Osteocyte (in vitro differentiated cells): ENCODE measurements at regions not wholly inside any gene's neighbourhood (a gene's known extent, or its start where the extent isn't known, plus 50 kb on each side); places are given as distances from the start of the nearest gene placed in this dataset.

Experiments
- DNase-seq: peaks from one replicate; pipeline ENCODE4 v3.0.0; 2021; ENCODE audit warnings: mixed read lengths; ENCODE audit not compliant: unreplicated experiment; ENCODE audit errors: extremely low spot score
- H3K27ac Mint-ChIP-seq: one replicate; pipeline ENCODE4 v1.8.0; 2021; ENCODE audit warnings: mild to moderate bottlenecking, mixed read lengths; ENCODE audit not compliant: unreplicated experiment
- H3K27me3 Mint-ChIP-seq: one replicate; pipeline ENCODE4 v1.8.0; 2021; ENCODE audit warnings: mixed read lengths; ENCODE audit not compliant: unreplicated experiment
- H3K36me3 Mint-ChIP-seq: one replicate; pipeline ENCODE4 v1.8.0; 2021; ENCODE audit warnings: mixed read lengths; ENCODE audit not compliant: unreplicated experiment
- H3K4me1 Mint-ChIP-seq: one replicate; pipeline ENCODE4 v1.8.0; 2021; ENCODE audit warnings: mixed read lengths; ENCODE audit not compliant: unreplicated experiment
- H3K4me3 Mint-ChIP-seq: one replicate; pipeline ENCODE4 v1.8.0; 2021; ENCODE audit warnings: mild to moderate bottlenecking, moderate library complexity, mixed read lengths; ENCODE audit not compliant: unreplicated experiment
- H3K9me3 Mint-ChIP-seq: one replicate; pipeline ENCODE4 v1.8.0; 2021; ENCODE audit warnings: mixed read lengths; ENCODE audit not compliant: unreplicated experiment
- CTCF ChIP-seq: fragments of 200-600 bp; sonication (generic); IDR thresholded peaks from 2 replicates; pipeline ENCODE4 v1.5.0; 2021; ENCODE audit warnings: antibody characterized with exemption, mild to moderate bottlenecking, moderate library complexity

DNA sequence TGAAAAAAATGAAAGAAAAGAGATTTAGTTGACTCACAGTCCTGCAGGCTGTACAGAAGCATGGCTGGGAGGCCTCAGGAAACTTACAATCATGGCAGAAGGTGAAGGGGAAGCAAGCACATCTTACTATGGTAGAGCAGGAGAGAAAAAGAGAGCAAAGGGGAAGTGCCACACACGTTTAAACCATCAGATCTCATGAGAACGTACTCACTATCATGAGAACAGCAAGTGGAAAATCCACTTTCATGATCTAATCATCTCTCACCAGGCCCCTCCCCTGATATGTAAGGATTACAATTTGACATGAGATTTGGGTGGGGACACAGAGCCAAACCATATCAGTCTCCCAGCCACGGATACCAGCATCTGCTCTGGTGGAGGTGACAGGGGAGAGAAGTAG is 50.8 kb upstream of the CPOX start:
- TF ChIP-seq CTCF = no peak
- H3K4me1 Mint-ChIP-seq = no peaks in the 10 kb centered on the region
- H3K4me3 Mint-ChIP-seq = no peak overlapping the region
- peaks cover 56% of the 10 kb centered on the region for H3K27me3 Mint-ChIP-seq
- H3K27ac Mint-ChIP-seq = no peak overlapping the region
- H3K36me3 Mint-ChIP-seq = peaks cover 2% of the 10 kb centered on the region
- no peak for DNase-seq
- H3K9me3 Mint-ChIP-seq = peaks cover 6% of the 10 kb centered on the region

- no peak for DNase-seq
- H3K9me3 Mint-ChIP-seq = peaks cover 2% of the 10 kb centered on the region
- no peaks in the 10 kb centered on the region for H3K36me3 Mint-ChIP-seq
- no peaks in the 10 kb centered on the region for H3K4me1 Mint-ChIP-seq
- H3K27ac Mint-ChIP-seq = no peak overlapping the region
- H3K27me3 Mint-ChIP-seq = peaks cover 53% of the 10 kb centered on the region
- TF ChIP-seq CTCF = no peak
- no peak overlapping the region for H3K4me3 Mint-ChIP-seq
Observed at GRCh38 chr3:98645039-98645438, 51.6 kb upstream of the CPOX start.

DNA sequence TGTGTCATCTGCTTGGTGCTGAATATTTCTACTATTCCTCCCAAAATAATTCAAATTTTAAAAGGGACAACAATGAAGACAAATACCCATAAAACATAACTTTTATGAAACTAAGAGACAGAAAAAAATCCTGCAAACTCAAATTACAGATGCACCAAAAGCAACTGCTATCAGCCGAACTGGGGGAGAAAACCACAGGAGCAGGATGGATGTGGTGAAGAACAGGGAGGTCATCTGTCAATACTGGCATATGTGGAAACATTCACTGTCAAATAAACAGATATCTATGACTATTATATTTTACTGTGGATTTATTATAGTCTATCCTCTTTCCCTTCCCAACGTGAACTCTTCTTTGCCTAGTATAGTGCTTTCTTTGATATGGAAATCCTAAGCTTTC is 53.3 kb upstream of the CPOX start:
- DNase-seq = no peak
- Mint-ChIP-seq H3K36me3 (no peaks in the 10 kb centered on the region), H3K27ac (no peak overlapping the region), H3K27me3 (peaks cover 49% of the 10 kb centered on the region), H3K9me3 (no peaks in the 10 kb centered on the region), H3K4me1 (peaks cover 9% of the 10 kb centered on the region), H3K4me3 (no peak overlapping the region)
- TF ChIP-seq CTCF = no peak

DNA sequence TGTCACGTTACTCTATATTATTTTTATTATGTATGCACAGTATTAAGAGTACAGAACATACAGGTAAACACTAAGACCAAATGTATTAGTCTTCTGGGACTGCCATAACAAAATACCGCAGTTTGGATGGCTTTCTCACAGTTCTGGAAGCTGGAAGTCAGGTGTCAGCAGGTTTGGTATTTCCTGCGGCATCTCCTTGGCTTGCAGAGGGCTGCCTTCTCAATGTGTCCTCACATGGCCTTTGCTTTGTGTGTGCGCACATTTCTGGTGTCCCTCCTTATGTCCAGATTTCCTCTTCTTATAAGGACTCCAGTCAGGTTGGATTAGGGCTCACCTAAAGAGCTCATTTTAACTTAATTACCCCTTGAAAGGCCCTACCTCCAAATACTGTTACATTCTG is 53.8 kb upstream of the CPOX start:
- TF ChIP-seq CTCF = no peak
- Mint-ChIP-seq H3K27ac (no peak overlapping the region), H3K36me3 (no peaks in the 10 kb centered on the region), H3K9me3 (no peaks in the 10 kb centered on the region), H3K4me3 (no peak overlapping the region), H3K27me3 (peaks cover 49% of the 10 kb centered on the region), H3K4me1 (peaks cover 9% of the 10 kb centered on the region)
- DNase-seq = no peak

DNA sequence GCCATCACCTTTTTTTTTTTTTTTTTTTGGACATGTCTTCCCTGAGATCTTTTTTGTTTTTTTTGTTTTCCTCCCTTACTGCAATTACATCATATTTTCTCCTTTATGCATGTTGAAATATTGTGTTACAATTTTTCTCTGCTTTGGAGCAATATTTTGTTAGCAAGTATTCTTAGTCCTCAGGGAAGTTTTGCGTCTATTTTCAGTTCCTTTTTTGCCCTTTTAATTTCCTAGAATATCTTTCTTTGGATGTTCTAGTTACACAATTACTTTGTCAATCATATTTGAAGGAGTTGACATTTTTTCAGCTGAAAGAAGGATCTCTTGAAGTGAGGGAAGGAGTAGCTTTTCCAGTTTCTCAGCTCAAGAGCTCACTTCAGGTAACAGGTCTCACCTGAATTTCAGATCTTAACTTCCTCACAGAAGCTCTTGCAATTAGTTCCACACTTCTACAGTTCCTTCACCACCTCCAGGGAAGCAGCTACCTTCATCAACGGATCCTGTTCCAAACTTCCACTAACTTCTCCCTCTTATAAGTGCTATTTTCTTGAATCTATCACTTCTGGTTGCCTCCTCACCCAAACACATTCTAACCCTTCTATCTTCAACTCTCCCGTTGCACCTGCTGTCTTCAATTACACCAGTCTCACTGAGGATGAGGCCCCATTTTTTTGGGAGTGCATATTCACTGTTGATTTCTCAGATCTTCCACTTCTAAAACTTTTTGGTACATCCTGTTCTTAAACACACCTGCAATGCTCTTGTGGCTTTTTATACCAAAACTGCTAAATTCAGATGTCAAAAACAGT is 57.8 kb upstream of the CPOX start:
- Mint-ChIP-seq H3K4me3 (no peak overlapping the region), H3K27me3 (peaks cover 47% of the 10 kb centered on the region), H3K27ac (no peak overlapping the region), H3K9me3 (no peaks in the 10 kb centered on the region), H3K4me1 (peaks cover 9% of the 10 kb centered on the region), H3K36me3 (no peaks in the 10 kb centered on the region)
- no peak for TF ChIP-seq CTCF
- DNase-seq = no peak
